Gastroesophageal sphincter (tissue), 3 donors: ENCODE measurements at regions not wholly inside any gene's neighbourhood (a gene's known extent, or its start where the extent isn't known, plus 50 kb on each side); places are given as distances from the start of the nearest gene placed in this dataset.
A peak's percentile ranks its signal among the peaks of the same experiment; 100 is the strongest.

Experiments used
- CTCF ChIP-seq, 4 experiments: fragments of 200-600 bp in 2 of 4; fragments of 450-650 bp in 2 of 4; sonication (generic) in 1 of 4; IDR thresholded peaks; one replicate each; pipeline ENCODE4 v1.5.1; 2017 to 2019; ENCODE audit warnings: antibody characterized with exemption in 4 of 4, mild to moderate bottlenecking in 2 of 4, moderate library complexity in 2 of 4
- POLR2A ChIP-seq, 2 donors: fragments of 450-650 bp; IDR thresholded peaks; one replicate each; pipeline ENCODE4 v1.6.1; 2017; ENCODE audit warnings: antibody characterized with exemption in 2 of 2, mild to moderate bottlenecking in 2 of 2, moderate library complexity in 1 of 2

- TF ChIP-seq CTCF (IDR thresholded peaks at IDR 0.05) (peak; percentile 70 to 87 (median 77)), POLR2A (IDR thresholded peaks at IDR 0.05) (no peak)
Measured at GRCh38 chr4:157978680-157979361, 194.0 kb downstream of the GASK1B start.
